Panc1 (cell line): ENCODE measurements at regions not wholly inside any gene's neighbourhood (a gene's known extent, or its start where the extent isn't known, plus 50 kb on each side); places are given as distances from the start of the nearest gene placed in this dataset.

Source experiments
- REST ChIP-seq, 2 experiments: IDR thresholded peaks; 2 replicates each; pipeline ENCODE4 v1.6.1; 2011 to 2012; ENCODE audit warnings: low read depth in 2 of 2, control low read depth in 1 of 2, low read length in 1 of 2, mild to moderate bottlenecking in 1 of 2, moderate library complexity in 1 of 2; ENCODE audit not compliant: insufficient read depth in 1 of 2
- TCF7L2 ChIP-seq: IDR thresholded peaks from 2 replicates; pipeline ENCODE4 v1.6.1; 2011; ENCODE audit warnings: mild to moderate bottlenecking, low read depth, low read length, inconsistent platforms
- TF ChIP-seq, protein P1 (sequence below): fragments of 450-650 bp; IDR thresholded peaks from 2 replicates; pipeline ENCODE4 v1.5.1; 2017; ENCODE audit warnings: mild to moderate bottlenecking

DNA sequence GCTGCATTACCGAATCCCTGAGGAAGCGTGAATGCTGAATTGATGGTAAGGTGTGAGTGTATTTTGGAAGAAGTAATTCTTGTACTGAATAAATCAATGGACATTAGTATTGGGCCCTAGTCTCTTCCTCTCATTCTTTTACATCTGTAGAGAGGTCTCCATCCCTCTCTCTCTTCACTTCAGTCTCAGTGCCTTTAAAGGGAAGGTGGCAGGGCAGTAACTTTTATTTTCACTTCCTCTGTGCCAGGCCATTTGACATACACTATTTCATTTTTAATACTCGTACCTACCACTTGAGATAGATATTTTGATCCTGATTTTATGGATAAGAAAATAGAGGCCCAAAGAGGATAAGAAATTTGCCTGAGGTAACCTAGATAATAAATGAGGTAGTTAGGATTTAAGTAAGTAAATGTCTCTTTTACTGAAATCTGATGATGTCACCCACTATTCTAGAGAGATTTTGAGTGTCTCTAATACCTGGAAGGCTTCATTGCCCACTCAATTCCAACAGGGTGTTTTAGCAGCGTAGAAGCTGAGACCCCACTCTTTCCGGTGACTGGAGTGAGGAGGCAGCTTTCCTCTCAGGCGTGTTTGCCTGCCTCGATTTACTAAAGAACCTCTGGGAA is 177.9 kb upstream of the PRICKLE1 start:
- TF ChIP-seq, protein P1, sequence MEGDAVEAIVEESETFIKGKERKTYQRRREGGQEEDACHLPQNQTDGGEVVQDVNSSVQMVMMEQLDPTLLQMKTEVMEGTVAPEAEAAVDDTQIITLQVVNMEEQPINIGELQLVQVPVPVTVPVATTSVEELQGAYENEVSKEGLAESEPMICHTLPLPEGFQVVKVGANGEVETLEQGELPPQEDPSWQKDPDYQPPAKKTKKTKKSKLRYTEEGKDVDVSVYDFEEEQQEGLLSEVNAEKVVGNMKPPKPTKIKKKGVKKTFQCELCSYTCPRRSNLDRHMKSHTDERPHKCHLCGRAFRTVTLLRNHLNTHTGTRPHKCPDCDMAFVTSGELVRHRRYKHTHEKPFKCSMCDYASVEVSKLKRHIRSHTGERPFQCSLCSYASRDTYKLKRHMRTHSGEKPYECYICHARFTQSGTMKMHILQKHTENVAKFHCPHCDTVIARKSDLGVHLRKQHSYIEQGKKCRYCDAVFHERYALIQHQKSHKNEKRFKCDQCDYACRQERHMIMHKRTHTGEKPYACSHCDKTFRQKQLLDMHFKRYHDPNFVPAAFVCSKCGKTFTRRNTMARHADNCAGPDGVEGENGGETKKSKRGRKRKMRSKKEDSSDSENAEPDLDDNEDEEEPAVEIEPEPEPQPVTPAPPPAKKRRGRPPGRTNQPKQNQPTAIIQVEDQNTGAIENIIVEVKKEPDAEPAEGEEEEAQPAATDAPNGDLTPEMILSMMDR = no peak
- TF ChIP-seq REST (IDR thresholded peaks at IDR 0.05; ENCODE audit: insufficient read depth in 1 of 2, low read depth in 2 of 2, low read length in 1 of 2) = no peak
- no peak for TF ChIP-seq TCF7L2
